Panc1 (cell line): ENCODE measurements at regions not wholly inside any gene's neighbourhood (a gene's known extent, or its start where the extent isn't known, plus 50 kb on each side); places are given as distances from the start of the nearest gene placed in this dataset.

Source experiments
- POLR2AphosphoS5 ChIP-seq: IDR thresholded peaks from 2 replicates; pipeline ENCODE4 v1.6.1; 2012; ENCODE audit warnings: mild to moderate bottlenecking, low read depth, low read length, moderate library complexity
- SIN3A ChIP-seq: IDR thresholded peaks from 2 replicates; pipeline ENCODE4 v1.6.1; 2012; ENCODE audit warnings: low read depth, mild to moderate bottlenecking, low read length, moderate library complexity, borderline replicate concordance; ENCODE audit not compliant: insufficient read depth
- TF ChIP-seq, protein P1 (sequence below): fragments of 450-650 bp; IDR thresholded peaks from 2 replicates; pipeline ENCODE4 v1.5.1; 2017; ENCODE audit warnings: mild to moderate bottlenecking

DNA sequence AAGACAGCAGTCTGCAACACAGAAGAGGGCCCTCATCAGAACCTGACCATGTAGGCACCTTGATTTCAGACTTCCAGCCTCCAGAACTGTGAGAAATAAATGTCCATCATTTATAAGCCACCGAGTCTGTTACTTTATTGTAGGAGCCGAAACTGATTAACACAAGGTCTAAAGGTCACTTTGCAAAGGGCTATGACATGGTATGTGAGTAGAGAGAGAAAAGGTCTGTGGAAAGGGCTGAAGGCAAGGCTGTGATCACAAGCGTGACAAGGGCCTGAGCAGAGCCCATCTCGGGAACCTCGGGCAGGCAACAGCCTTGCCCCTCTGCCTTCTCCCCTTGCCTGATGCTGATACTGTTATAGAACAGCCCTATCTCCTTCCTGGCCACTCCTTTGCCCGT, 73.4 kb upstream of the TEAD1 start:
- TF ChIP-seq, protein P1, sequence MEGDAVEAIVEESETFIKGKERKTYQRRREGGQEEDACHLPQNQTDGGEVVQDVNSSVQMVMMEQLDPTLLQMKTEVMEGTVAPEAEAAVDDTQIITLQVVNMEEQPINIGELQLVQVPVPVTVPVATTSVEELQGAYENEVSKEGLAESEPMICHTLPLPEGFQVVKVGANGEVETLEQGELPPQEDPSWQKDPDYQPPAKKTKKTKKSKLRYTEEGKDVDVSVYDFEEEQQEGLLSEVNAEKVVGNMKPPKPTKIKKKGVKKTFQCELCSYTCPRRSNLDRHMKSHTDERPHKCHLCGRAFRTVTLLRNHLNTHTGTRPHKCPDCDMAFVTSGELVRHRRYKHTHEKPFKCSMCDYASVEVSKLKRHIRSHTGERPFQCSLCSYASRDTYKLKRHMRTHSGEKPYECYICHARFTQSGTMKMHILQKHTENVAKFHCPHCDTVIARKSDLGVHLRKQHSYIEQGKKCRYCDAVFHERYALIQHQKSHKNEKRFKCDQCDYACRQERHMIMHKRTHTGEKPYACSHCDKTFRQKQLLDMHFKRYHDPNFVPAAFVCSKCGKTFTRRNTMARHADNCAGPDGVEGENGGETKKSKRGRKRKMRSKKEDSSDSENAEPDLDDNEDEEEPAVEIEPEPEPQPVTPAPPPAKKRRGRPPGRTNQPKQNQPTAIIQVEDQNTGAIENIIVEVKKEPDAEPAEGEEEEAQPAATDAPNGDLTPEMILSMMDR = no peak
- TF ChIP-seq POLR2AphosphoS5 = no peak
- TF ChIP-seq SIN3A = no peak
